A673 (cell line): ENCODE measurements at regions not wholly inside any gene's neighbourhood (a gene's known extent, or its start where the extent isn't known, plus 50 kb on each side); places are given as distances from the start of the nearest gene placed in this dataset.

Source experiments
- EZH2 ChIP-seq: fragments of 200-600 bp; sonication (generic); IDR thresholded peaks from 2 replicates; pipeline ENCODE4 v1.6.1; 2017; ENCODE audit warnings: borderline replicate concordance, low read depth, mild to moderate bottlenecking, mixed read lengths, antibody characterized with exemption, low read length; ENCODE audit not compliant: poor library complexity, severe bottlenecking
- TF ChIP-seq, protein P1 (sequence below): fragments of 300-800, 200-600 bp; sonication (generic); conservative IDR thresholded peaks from 2 replicates; pipeline ENCODE4 v1.5.1; 2017; ENCODE audit warnings: low read depth, mild to moderate bottlenecking, antibody characterized with exemption, low read length, moderate library complexity, mixed read lengths

- TF ChIP-seq, protein P1, sequence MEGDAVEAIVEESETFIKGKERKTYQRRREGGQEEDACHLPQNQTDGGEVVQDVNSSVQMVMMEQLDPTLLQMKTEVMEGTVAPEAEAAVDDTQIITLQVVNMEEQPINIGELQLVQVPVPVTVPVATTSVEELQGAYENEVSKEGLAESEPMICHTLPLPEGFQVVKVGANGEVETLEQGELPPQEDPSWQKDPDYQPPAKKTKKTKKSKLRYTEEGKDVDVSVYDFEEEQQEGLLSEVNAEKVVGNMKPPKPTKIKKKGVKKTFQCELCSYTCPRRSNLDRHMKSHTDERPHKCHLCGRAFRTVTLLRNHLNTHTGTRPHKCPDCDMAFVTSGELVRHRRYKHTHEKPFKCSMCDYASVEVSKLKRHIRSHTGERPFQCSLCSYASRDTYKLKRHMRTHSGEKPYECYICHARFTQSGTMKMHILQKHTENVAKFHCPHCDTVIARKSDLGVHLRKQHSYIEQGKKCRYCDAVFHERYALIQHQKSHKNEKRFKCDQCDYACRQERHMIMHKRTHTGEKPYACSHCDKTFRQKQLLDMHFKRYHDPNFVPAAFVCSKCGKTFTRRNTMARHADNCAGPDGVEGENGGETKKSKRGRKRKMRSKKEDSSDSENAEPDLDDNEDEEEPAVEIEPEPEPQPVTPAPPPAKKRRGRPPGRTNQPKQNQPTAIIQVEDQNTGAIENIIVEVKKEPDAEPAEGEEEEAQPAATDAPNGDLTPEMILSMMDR, result no peak
- TF ChIP-seq EZH2, result no peak
Measured at GRCh38 chr10:37687581-37687980, 169.8 kb downstream of the ZNF248 start.
